Kidney (tissue), 13 donors: ENCODE measurements at regions not wholly inside any gene's neighbourhood (a gene's known extent, or its start where the extent isn't known, plus 50 kb on each side); places are given as distances from the start of the nearest gene placed in this dataset.

ENCODE experiments used
- DNase-seq, 5 donors: peaks; one replicate each; pipeline ENCODE4 v3.0.0-alpha.2; 2013 to 2020
- FAIRE-seq: peaks from 2 replicates; lab custom pipeline; 2012; peaks lifted over from hg19 to GRCh38; lab: Jason Lieb, UNC
- H3K27ac ChIP-seq, 2 donors: one replicate each; pipeline ENCODE4 v1.7.0; 2013; ENCODE audit warnings: low read depth in 2 of 2, low read length in 2 of 2, inconsistent platforms in 1 of 2
- H3K27me3 ChIP-seq: one replicate; pipeline ENCODE4 v1.7.1; 2013; ENCODE audit warnings: low read length, inconsistent platforms; ENCODE audit not compliant: control insufficient read depth, insufficient read depth
- H3K36me3 ChIP-seq, 3 donors: one replicate each; pipeline versions ENCODE4 v1.7.0 to v1.7.1; 2013; ENCODE audit warnings: low read length in 3 of 3, control low read depth in 1 of 3, inconsistent platforms in 1 of 3; ENCODE audit not compliant: insufficient read depth in 3 of 3, control insufficient read depth in 2 of 3
- H3K4me1 ChIP-seq, 3 donors: one replicate each; pipeline versions ENCODE4 v1.7.0 to v1.7.1; 2013; ENCODE audit warnings: low read length in 3 of 3, inconsistent platforms in 1 of 3, low read depth in 1 of 3; ENCODE audit not compliant: control insufficient read depth in 2 of 3, insufficient read depth in 2 of 3
- H3K4me3 ChIP-seq, 3 donors: one replicate each; pipeline versions ENCODE4 v1.7.0 to v1.8.1; 2013; ENCODE audit warnings: low read length in 3 of 3, control low read depth in 1 of 3, inconsistent platforms in 1 of 3
- H3K9ac ChIP-seq, 3 donors: one replicate each; pipeline versions ENCODE4 v1.7.0 to v1.7.1; 2013; ENCODE audit warnings: low read length in 3 of 3, control low read depth in 1 of 3, inconsistent platforms in 1 of 3
- H3K9me3 ChIP-seq, 3 donors: one replicate each; pipeline versions ENCODE4 v1.7.0 to v1.7.1; 2013; ENCODE audit warnings: low read length in 3 of 3, control low read depth in 1 of 3, inconsistent platforms in 1 of 3; ENCODE audit not compliant: control insufficient read depth in 2 of 3, insufficient read depth in 1 of 3
- CTCF ChIP-seq: IDR thresholded peaks from 3 replicates; pipeline ENCODE4 v1.5.1; 2012; ENCODE audit warnings: mild to moderate bottlenecking, moderate library complexity, borderline replicate concordance; ENCODE audit not compliant: insufficient read depth; ENCODE audit errors: extremely low read depth
- intact Hi-C: fragments of 100-400 bp; cut with DNase I; formaldehyde crosslinking; loops from one replicate; pipeline ENCODE4 v1.11.1; 2022
- donor health status: control.
- donor health status: control.
- donor health status: control.
- donor health status: control.
- donor health status: control.
- donor health status: DM: yes; HTN: yes; CAD: no.
- donor health status: Normal renal cell carcinoma (clear cell type).

- Histone ChIP-seq H3K9me3 (no peaks in the 10 kb centered on the region), H3K27ac (no peak overlapping the region), H3K4me1 (no peaks in the 10 kb centered on the region), H3K9ac (no peak overlapping the region), H3K4me3 (no peak overlapping the region), H3K27me3 (no peaks in the 10 kb centered on the region), H3K36me3 (no peaks in the 10 kb centered on the region)
- DNase-seq (no peak), FAIRE-seq (no peak)
- intact Hi-C loops = no loop called here
- TF ChIP-seq CTCF = no peak
These were observed 432.2 kb downstream of the HTR1B start for GRCh38 chr6:77030929-77031674.

- FAIRE-seq (no peak), DNase-seq (no peak)
These were observed 436.9 kb downstream of the HTR1B start for GRCh38 chr6:77026341-77026740.

GRCh38 chr6:77025736-77026223 is 437.5 kb downstream of the HTR1B start:
- H3K4me3 ChIP-seq = no peak overlapping the region
- TF ChIP-seq CTCF = no peak

More at GRCh38 chr6:77026341-77026740, 436.9 kb downstream of the HTR1B start:
- H3K27ac ChIP-seq = no peak overlapping the region
- H3K4me1 ChIP-seq = no peaks in the 10 kb centered on the region
- no peaks in the 10 kb centered on the region for H3K27me3 ChIP-seq
- H3K9me3 ChIP-seq = no peaks in the 10 kb centered on the region
- no peaks in the 10 kb centered on the region for H3K36me3 ChIP-seq
- no peak overlapping the region for H3K4me3 ChIP-seq
- no peak for TF ChIP-seq CTCF
- intact Hi-C loops = no loop called here
- no peak overlapping the region for H3K9ac ChIP-seq

More at GRCh38 chr6:77025736-77026223, 437.5 kb downstream of the HTR1B start:
- Histone ChIP-seq H3K36me3 (no peaks in the 10 kb centered on the region), H3K27me3 (no peaks in the 10 kb centered on the region), H3K27ac (no peak overlapping the region), H3K4me1 (no peaks in the 10 kb centered on the region), H3K9me3 (no peaks in the 10 kb centered on the region), H3K9ac (no peak overlapping the region)
- intact Hi-C loops = no loop called here
- DNase-seq (no peak), FAIRE-seq (no peak)
